ENCODE measurements at regions not wholly inside any gene's neighbourhood (a gene's known extent, or its start where the extent isn't known, plus 50 kb on each side); places are given as distances from the start of the nearest gene placed in this dataset.

GRCh38 chr21:35142036-35142815 is 93.1 kb upstream of the RUNX1 start:
- no peak for DNase-seq (ENCODE audit: extremely low read depth, low read depth)
- no peak for TF ChIP-seq CTCF (IDR thresholded peaks at IDR 0.05; ENCODE audit: low read depth, low read length, missing control alignments)
- no peak overlapping the region for H3K4me3 ChIP-seq (replicated peaks; ENCODE audit: low read depth, low read length)

GRCh38 chr21:35139382-35139715 is 90.2 kb upstream of the RUNX1 start:
- H3K4me3 ChIP-seq (replicated peaks; ENCODE audit: low read depth, low read length): no peak overlapping the region
- TF ChIP-seq CTCF (IDR thresholded peaks at IDR 0.05; ENCODE audit: low read depth, low read length, missing control alignments): no peak
- DNase-seq (ENCODE audit: extremely low read depth, low read depth): no peak

- H3K4me3 ChIP-seq (replicated peaks; ENCODE audit: low read depth, low read length): no peak overlapping the region
- DNase-seq (ENCODE audit: extremely low read depth, low read depth): no peak
- no peak for TF ChIP-seq CTCF (IDR thresholded peaks at IDR 0.05; ENCODE audit: low read depth, low read length, missing control alignments)
Measured at GRCh38 chr21:35138665-35139381, 89.7 kb upstream of the RUNX1 start.

GRCh38 chr21:35136586-35137219 is 87.6 kb upstream of the RUNX1 start:
- H3K4me3 ChIP-seq (replicated peaks; ENCODE audit: low read depth, low read length): no peak overlapping the region
- TF ChIP-seq CTCF (IDR thresholded peaks at IDR 0.05; ENCODE audit: low read depth, low read length, missing control alignments): no peak
- DNase-seq (ENCODE audit: extremely low read depth, low read depth): no peak

- no peak for TF ChIP-seq CTCF (IDR thresholded peaks at IDR 0.05; ENCODE audit: low read depth, low read length, missing control alignments)
- no peak overlapping the region for H3K4me3 ChIP-seq (replicated peaks; ENCODE audit: low read depth, low read length)
- no peak for DNase-seq (ENCODE audit: extremely low read depth, low read depth)
Measured at GRCh38 chr21:35136106-35136505, 87.0 kb upstream of the RUNX1 start.

GRCh38 chr21:35135481-35135880 is 86.4 kb upstream of the RUNX1 start:
- TF ChIP-seq CTCF (IDR thresholded peaks at IDR 0.05; ENCODE audit: low read depth, low read length, missing control alignments): no peak
- no peak for DNase-seq (ENCODE audit: extremely low read depth, low read depth)
- H3K4me3 ChIP-seq (replicated peaks; ENCODE audit: low read depth, low read length): no peak overlapping the region

Measured in HFF-Myc (cell line).